Fibroblast of lung (primary cell): ENCODE measurements at regions not wholly inside any gene's neighbourhood (a gene's known extent, or its start where the extent isn't known, plus 50 kb on each side); places are given as distances from the start of the nearest gene placed in this dataset.

Experiments
- EZH2 ChIP-seq: IDR thresholded peaks from 2 replicates; pipeline ENCODE4 v1.5.1; 2012; ENCODE audit warnings: low read length, control low read depth, mild to moderate bottlenecking; ENCODE audit errors: missing control alignments
- TF ChIP-seq, protein P1 (sequence below), 2 donors: IDR thresholded peaks in 1 of 2; conservative IDR thresholded peaks in 1 of 2; 1 replicate in 1 of 2; 2 replicates in 1 of 2; pipeline ENCODE4 v1.5.1; 2011 to 2012; ENCODE audit warnings: low read length in 2 of 2, control low read depth in 1 of 2, inconsistent platforms in 1 of 2, low read depth in 1 of 2, mild to moderate bottlenecking in 1 of 2

- TF ChIP-seq EZH2: no peak
- TF ChIP-seq, protein P1, sequence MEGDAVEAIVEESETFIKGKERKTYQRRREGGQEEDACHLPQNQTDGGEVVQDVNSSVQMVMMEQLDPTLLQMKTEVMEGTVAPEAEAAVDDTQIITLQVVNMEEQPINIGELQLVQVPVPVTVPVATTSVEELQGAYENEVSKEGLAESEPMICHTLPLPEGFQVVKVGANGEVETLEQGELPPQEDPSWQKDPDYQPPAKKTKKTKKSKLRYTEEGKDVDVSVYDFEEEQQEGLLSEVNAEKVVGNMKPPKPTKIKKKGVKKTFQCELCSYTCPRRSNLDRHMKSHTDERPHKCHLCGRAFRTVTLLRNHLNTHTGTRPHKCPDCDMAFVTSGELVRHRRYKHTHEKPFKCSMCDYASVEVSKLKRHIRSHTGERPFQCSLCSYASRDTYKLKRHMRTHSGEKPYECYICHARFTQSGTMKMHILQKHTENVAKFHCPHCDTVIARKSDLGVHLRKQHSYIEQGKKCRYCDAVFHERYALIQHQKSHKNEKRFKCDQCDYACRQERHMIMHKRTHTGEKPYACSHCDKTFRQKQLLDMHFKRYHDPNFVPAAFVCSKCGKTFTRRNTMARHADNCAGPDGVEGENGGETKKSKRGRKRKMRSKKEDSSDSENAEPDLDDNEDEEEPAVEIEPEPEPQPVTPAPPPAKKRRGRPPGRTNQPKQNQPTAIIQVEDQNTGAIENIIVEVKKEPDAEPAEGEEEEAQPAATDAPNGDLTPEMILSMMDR (conservative IDR thresholded peaks at IDR 0.05 in 1 of 2, IDR thresholded peaks at IDR 0.05 in 1 of 2; ENCODE audit: low read depth in 1 of 2, low read length in 2 of 2): no peak
Observed at GRCh38 chr7:119283353-119283752, 989.6 kb upstream of the KCND2 start.
